Activated naive CD4-positive, alpha-beta T cell treated with Interleukin-2 at 50 U/mL for 16 hours (primary cell): ENCODE measurements at regions not wholly inside any gene's neighbourhood (a gene's known extent, or its start where the extent isn't known, plus 50 kb on each side); places are given as distances from the start of the nearest gene placed in this dataset.

ENCODE experiments used
- DNase-seq: peaks from one replicate; pipeline ENCODE4 v3.0.0-alpha.2; 2020

- DNase-seq: no peak
Measured at GRCh38 chr13:50668691-50669271, 174.7 kb downstream of the DLEU7 start.

GRCh38 chr13:50670272-50670671, 173.2 kb downstream of the DLEU7 start:
- no peak for DNase-seq

GRCh38 chr13:50670847-50671496, 172.5 kb downstream of the DLEU7 start:
- DNase-seq: no peak

- no peak for DNase-seq
Measured at GRCh38 chr13:50671497-50671850, 172.0 kb downstream of the DLEU7 start.

GRCh38 chr13:50672025-50672424, 171.5 kb downstream of the DLEU7 start:
- DNase-seq: no peak

- no peak for DNase-seq
Measured at GRCh38 chr13:50675651-50676050, 167.8 kb downstream of the DLEU7 start.

GRCh38 chr13:50676602-50677001, 166.9 kb downstream of the DLEU7 start:
- no peak for DNase-seq

- DNase-seq: no peak
Measured at GRCh38 chr13:50677258-50677657, 166.2 kb downstream of the DLEU7 start.

GRCh38 chr13:50677687-50678463, 165.6 kb downstream of the DLEU7 start:
- DNase-seq: no peak

GRCh38 chr13:50678464-50679162, 164.9 kb downstream of the DLEU7 start:
- DNase-seq: no peak

- DNase-seq: no peak
Measured at GRCh38 chr13:50679321-50679720, 164.2 kb downstream of the DLEU7 start.

GRCh38 chr13:50682002-50682401, 161.5 kb downstream of the DLEU7 start:
- DNase-seq: no peak

- DNase-seq: no peak
Measured at GRCh38 chr13:50682966-50683365, 160.5 kb downstream of the DLEU7 start.

- no peak for DNase-seq
Measured at GRCh38 chr13:50684366-50684765, 159.1 kb downstream of the DLEU7 start.

- DNase-seq: no peak
Measured at GRCh38 chr13:50685491-50685890, 158.0 kb downstream of the DLEU7 start.

- DNase-seq: no peak
Measured at GRCh38 chr13:50685956-50686355, 157.5 kb downstream of the DLEU7 start.

- no peak for DNase-seq
Measured at GRCh38 chr13:50686551-50686950, 156.9 kb downstream of the DLEU7 start.

- no peak for DNase-seq
Measured at GRCh38 chr13:50687545-50687944, 155.9 kb downstream of the DLEU7 start.

GRCh38 chr13:50690006-50690405, 153.5 kb downstream of the DLEU7 start:
- no peak for DNase-seq

- DNase-seq: no peak
Measured at GRCh38 chr13:50691176-50691680, 152.3 kb downstream of the DLEU7 start.

- no peak for DNase-seq
Measured at GRCh38 chr13:50691681-50692263, 151.7 kb downstream of the DLEU7 start.

GRCh38 chr13:50692396-50692915, 151.0 kb downstream of the DLEU7 start:
- no peak for DNase-seq

- no peak for DNase-seq
Measured at GRCh38 chr13:50693727-50694126, 149.8 kb downstream of the DLEU7 start.
